ENCODE measurements at regions not wholly inside any gene's neighbourhood (a gene's known extent, or its start where the extent isn't known, plus 50 kb on each side); places are given as distances from the start of the nearest gene placed in this dataset.
A peak's percentile ranks its signal among the peaks of the same experiment; 100 is the strongest.
"Not testable (repeated sequence)": the region's sequence is repeated elsewhere in the genome, so short reads cannot be mapped to it uniquely, and the experiment has no call there.

DNA sequence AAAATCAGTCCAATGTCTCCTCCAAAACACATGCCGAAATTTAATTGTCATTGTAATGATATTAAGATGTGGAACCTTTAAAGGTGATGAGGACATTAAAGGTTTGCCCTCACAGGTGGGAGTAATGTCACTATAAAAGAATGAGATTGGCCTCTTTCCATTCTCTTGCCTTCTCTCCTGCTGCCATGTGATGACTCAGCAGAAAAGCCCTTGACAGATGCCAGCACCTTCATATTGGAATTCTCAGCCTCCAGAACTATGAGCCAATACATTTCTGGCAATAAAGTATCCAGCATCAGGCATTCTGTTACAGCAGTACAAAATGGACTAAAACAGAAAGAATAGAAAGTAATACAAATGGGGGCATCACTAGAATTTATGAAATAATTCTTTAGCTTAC, 609.7 kb downstream of the SLC16A7 start:
- peak; percentile 34 for DNase-seq (ENCODE audit: low read depth)
- TF ChIP-seq, protein P1, sequence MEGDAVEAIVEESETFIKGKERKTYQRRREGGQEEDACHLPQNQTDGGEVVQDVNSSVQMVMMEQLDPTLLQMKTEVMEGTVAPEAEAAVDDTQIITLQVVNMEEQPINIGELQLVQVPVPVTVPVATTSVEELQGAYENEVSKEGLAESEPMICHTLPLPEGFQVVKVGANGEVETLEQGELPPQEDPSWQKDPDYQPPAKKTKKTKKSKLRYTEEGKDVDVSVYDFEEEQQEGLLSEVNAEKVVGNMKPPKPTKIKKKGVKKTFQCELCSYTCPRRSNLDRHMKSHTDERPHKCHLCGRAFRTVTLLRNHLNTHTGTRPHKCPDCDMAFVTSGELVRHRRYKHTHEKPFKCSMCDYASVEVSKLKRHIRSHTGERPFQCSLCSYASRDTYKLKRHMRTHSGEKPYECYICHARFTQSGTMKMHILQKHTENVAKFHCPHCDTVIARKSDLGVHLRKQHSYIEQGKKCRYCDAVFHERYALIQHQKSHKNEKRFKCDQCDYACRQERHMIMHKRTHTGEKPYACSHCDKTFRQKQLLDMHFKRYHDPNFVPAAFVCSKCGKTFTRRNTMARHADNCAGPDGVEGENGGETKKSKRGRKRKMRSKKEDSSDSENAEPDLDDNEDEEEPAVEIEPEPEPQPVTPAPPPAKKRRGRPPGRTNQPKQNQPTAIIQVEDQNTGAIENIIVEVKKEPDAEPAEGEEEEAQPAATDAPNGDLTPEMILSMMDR (conservative IDR thresholded peaks at IDR 0.05; ENCODE audit: control insufficient read depth, insufficient read depth, low read depth, low read length), result no peak
- no peak overlapping the region for H3K4me3 ChIP-seq (ENCODE audit: control insufficient read depth, low read depth, low read length)

DNA sequence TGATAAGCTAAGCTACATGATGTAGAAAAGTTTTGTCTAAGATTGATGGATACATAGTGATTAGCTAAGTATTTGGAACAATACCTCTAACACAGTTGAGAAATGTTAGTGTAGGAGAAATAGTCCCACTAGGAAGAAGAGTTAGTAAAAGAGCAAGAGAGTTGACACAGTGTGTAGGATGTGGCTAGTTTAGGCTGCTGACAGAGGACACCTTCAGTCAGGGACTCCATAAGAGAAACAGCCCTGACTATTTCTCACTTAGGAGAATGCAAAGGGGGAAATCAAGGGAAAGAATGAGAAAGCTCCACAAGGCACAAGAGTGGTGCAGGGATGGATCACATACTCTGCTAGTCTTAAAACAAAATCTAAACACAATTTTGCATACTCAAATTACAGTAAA, 613.7 kb downstream of the SLC16A7 start:
- DNase-seq (ENCODE audit: low read depth), result no peak
- TF ChIP-seq, protein P1 (conservative IDR thresholded peaks at IDR 0.05; ENCODE audit: control insufficient read depth, insufficient read depth, low read depth, low read length), result no peak
- H3K4me3 ChIP-seq (ENCODE audit: control insufficient read depth, low read depth, low read length), result no peak overlapping the region

DNA sequence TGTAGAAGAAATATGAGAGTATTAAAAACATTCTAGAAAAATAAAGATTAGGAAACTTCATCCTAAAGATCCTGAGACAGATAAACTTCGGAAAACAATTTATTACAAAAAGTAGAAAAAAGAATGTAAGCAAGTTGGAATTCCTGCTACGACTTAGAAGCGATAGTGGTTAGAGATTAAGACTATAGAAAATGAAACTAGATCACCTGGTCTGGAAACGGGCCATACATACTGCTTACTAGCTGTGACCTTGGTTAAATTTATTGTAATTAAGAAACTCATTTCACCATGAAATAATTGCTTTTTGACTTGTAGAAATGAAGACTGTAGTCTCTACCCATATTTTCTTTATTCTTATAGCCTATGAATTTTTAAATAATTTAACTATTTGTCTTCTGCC, 614.1 kb downstream of the SLC16A7 start:
- no peak overlapping the region for H3K4me3 ChIP-seq (ENCODE audit: control insufficient read depth, low read depth, low read length)
- DNase-seq (ENCODE audit: low read depth), result no peak
- TF ChIP-seq, protein P1 (conservative IDR thresholded peaks at IDR 0.05; ENCODE audit: control insufficient read depth, insufficient read depth, low read depth, low read length), result no peak

DNA sequence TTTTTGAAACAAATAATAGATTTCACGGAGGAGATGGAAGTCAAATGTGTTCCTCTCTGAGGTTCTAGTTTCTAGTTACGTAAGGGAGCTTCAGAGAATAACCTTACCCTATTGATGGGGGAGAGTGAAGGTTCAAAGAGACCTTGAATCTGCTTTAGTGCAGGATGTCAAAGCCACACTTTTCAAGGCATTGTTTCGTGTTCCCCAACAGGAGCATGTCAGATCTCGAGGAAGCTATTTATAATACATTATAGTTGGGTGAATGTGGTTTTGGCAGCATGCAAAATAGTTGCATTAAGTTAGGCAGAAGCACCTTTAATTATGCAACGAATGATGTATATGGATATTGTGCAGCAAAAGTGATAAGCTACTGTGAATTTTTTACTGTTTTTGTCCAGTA, 614.9 kb downstream of the SLC16A7 start:
- H3K4me3 ChIP-seq (ENCODE audit: control insufficient read depth, low read depth, low read length), result no peak overlapping the region
- TF ChIP-seq, protein P1 (conservative IDR thresholded peaks at IDR 0.05; ENCODE audit: control insufficient read depth, insufficient read depth, low read depth, low read length), result no peak
- no peak for DNase-seq (ENCODE audit: low read depth)

DNA sequence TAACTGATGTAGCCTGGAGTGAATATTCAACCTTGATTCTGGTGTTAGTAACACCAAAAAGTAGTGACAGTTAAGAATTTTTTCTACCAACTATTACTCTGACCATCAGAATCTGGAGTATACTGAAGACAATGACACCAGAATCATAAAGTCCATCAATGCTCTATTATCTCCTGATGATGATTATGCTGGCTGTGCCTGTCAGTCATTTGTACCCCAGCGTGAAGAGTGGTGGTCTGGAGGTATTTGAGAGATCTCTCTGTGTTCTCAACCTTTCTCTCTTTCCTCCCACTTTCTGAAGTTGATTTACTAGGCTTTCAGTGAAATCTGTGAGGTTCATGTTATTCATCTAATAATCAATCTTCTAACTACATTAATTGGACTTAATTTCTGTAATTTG, 615.4 kb downstream of the SLC16A7 start:
- TF ChIP-seq, protein P1 (conservative IDR thresholded peaks at IDR 0.05; ENCODE audit: control insufficient read depth, insufficient read depth, low read depth, low read length), result no peak
- DNase-seq (ENCODE audit: low read depth), result no peak
- H3K4me3 ChIP-seq (ENCODE audit: control insufficient read depth, low read depth, low read length), result no peak overlapping the region

DNA sequence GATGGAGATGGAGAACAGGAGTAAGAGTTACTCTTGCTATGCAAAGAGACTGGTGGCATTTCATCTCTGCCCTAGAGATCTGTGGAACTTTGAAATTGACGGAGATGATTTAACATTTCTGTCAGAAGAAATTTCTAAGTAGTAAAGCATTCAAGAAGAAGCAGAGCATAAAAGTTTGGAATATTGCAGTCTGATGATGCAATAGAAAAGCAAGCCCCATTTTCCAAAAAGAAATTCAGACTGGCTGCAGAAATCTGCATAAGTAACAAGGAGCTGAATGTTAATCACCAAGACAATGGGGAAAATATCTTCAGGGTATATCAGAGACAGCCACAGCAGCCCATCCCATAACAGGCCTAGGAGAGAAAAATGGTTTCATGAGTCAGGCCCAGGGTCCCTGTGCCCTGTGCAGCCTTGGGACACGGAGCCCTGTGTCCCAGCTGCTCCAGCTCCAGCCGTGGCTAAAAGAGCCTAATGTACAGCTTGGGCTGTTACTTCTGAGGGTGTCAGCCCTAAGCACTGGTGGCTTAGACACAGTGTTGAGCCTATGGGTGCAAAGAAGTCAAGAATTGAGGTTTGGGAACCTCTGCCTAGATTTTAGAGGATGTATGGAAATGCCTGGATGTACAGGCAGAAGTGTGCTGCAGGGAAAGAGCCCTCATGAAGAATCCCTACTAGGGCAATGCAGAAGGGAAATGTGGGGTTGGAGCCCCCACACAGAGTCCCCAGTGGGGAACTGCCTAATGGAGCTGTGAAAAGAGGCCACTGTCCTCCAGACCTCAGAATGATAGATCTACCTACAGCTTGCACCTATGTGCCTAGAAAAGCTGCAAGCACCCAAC, 616.6 kb downstream of the SLC16A7 start:
- no peak overlapping the region for H3K4me3 ChIP-seq (ENCODE audit: control insufficient read depth, low read depth, low read length)
- no peak for DNase-seq (ENCODE audit: low read depth)
- TF ChIP-seq, protein P1 (conservative IDR thresholded peaks at IDR 0.05; ENCODE audit: control insufficient read depth, insufficient read depth, low read depth, low read length), result no peak

DNA sequence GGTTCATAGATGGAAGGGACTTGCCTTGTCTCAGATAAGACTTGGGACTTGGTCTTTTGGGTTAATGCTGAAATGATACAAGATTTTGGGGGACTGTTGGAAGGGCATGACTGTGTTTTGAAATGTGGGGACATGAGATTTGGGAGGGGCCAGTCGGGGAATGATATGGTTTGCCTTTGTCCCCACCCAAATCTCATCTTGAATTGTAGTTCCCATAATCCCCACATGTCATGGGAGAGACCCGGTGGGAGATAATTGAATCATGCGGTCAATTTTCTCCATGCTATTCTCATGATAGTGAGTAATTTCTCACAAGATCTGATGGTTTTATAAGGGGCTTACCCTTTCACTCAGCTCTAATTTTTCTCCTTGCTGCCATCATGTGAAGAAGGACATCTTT, 617.4 kb downstream of the SLC16A7 start:
- DNase-seq (ENCODE audit: low read depth), result not testable (repeated sequence)

More for the DNA sequence above, 617.4 kb downstream of the SLC16A7 start:
- H3K4me3 ChIP-seq (ENCODE audit: control insufficient read depth, low read depth, low read length), result not testable (repeated sequence)

Measured in fibroblast of mammary gland (primary cell).